ENCODE measurements at regions not wholly inside any gene's neighbourhood (a gene's known extent, or its start where the extent isn't known, plus 50 kb on each side); places are given as distances from the start of the nearest gene placed in this dataset.

GRCh38 chr18:39698436-39698835 lies 2132.8 kb upstream of the CELF4 start:
- TF ChIP-seq, protein P1, sequence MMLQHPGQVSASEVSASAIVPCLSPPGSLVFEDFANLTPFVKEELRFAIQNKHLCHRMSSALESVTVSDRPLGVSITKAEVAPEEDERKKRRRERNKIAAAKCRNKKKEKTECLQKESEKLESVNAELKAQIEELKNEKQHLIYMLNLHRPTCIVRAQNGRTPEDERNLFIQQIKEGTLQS (IDR thresholded peaks at IDR 0.05) = no peak
- TF ChIP-seq YY1 (IDR thresholded peaks at IDR 0.05) (no peak), CTCF (IDR thresholded peaks at IDR 0.05; ENCODE audit: low read depth, low read length, missing input control) (no peak), EGR1 (IDR thresholded peaks at IDR 0.05; ENCODE audit: low read depth in 2 of 2) (no peak), RAD21 (IDR thresholded peaks at IDR 0.05) (no peak), TAF1 (conservative IDR thresholded peaks at IDR 0.05) (no peak), RXRA (IDR thresholded peaks at IDR 0.05) (no peak)
- TF ChIP-seq, protein P2, sequence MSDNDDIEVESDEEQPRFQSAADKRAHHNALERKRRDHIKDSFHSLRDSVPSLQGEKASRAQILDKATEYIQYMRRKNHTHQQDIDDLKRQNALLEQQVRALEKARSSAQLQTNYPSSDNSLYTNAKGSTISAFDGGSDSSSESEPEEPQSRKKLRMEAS (IDR thresholded peaks at IDR 0.05) = no peak

Measured in liver (tissue), 3 donors.